B cell (primary cell): ENCODE measurements at regions not wholly inside any gene's neighbourhood (a gene's known extent, or its start where the extent isn't known, plus 50 kb on each side); places are given as distances from the start of the nearest gene placed in this dataset.

Source experiments
- CTCF ChIP-seq: fragments of 200-600 bp; IDR thresholded peaks from one replicate; pipeline ENCODE4 v1.8.0; 2022; ENCODE audit warnings: antibody characterized with exemption, mild to moderate bottlenecking
- EZH2 ChIP-seq: IDR thresholded peaks from 2 replicates; pipeline ENCODE4 v1.6.1; 2012; ENCODE audit warnings: borderline replicate concordance, low read depth, mild to moderate bottlenecking, moderate library complexity, low read length; ENCODE audit not compliant: insufficient read depth, poor library complexity, severe bottlenecking

- TF ChIP-seq CTCF (no peak), EZH2 (no peak)
Measured at GRCh38 chr6:112920994-112921393, 573.9 kb downstream of the RFPL4B start.
